ENCODE measurements at regions not wholly inside any gene's neighbourhood (a gene's known extent, or its start where the extent isn't known, plus 50 kb on each side); places are given as distances from the start of the nearest gene placed in this dataset.

DNA sequence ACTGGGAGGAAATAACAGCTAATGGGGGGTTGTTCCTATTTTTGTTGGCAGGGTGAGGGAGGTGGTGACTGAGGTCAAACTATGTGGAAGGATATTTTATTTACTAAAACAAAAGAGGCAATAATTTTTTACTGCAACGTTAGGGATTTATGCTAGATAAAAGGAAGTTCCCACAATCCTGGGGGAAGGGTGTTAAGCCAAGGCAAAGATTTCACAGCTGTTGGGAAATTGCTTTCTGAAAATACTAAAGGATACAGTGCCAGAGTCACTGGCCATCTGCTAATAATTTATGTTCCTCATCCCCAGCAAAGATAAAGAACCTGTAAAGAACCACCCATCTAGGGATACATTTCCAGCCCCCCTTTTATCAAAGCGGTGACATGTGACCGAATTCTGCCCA, 756.0 kb upstream of the RBFOX1 start:
- TF ChIP-seq, protein P1, sequence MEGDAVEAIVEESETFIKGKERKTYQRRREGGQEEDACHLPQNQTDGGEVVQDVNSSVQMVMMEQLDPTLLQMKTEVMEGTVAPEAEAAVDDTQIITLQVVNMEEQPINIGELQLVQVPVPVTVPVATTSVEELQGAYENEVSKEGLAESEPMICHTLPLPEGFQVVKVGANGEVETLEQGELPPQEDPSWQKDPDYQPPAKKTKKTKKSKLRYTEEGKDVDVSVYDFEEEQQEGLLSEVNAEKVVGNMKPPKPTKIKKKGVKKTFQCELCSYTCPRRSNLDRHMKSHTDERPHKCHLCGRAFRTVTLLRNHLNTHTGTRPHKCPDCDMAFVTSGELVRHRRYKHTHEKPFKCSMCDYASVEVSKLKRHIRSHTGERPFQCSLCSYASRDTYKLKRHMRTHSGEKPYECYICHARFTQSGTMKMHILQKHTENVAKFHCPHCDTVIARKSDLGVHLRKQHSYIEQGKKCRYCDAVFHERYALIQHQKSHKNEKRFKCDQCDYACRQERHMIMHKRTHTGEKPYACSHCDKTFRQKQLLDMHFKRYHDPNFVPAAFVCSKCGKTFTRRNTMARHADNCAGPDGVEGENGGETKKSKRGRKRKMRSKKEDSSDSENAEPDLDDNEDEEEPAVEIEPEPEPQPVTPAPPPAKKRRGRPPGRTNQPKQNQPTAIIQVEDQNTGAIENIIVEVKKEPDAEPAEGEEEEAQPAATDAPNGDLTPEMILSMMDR (IDR thresholded peaks at IDR 0.05; ENCODE audit: control extremely low read depth, extremely low read depth) = no peak
- Histone ChIP-seq H3K4me3 (no peak overlapping the region), H3K4me1 (ENCODE audit: control insufficient read depth in 5 of 5, insufficient read depth in 5 of 5, low read length in 5 of 5) (no peaks in the 10 kb centered on the region), H3K9ac (ENCODE audit: insufficient read depth in 1 of 2, low read length in 2 of 2) (no peak overlapping the region), H3K9me3 (ENCODE audit: control insufficient read depth in 4 of 4, insufficient read depth in 3 of 4, low read length in 3 of 4) (no peaks in the 10 kb centered on the region), H3K36me3 (ENCODE audit: control insufficient read depth in 4 of 4, insufficient read depth in 4 of 4, low read length in 4 of 4) (no peaks in the 10 kb centered on the region), H3K27me3 (ENCODE audit: control insufficient read depth in 3 of 3, insufficient read depth in 3 of 3, low read length in 2 of 3) (peaks cover 0 to 15% (median 0%) of the 10 kb centered on the region in 3 donors), H3K27ac (ENCODE audit: low read depth in 1 of 2, low read length in 1 of 2) (no peak overlapping the region)
- 63 to 64% methylated on average over 3 of the region's 3 CpGs for WGBS, 2 donors
- no peak for DNase-seq
- no peak for ATAC-seq (ENCODE audit: insufficient read depth, low FRiP score)

DNA sequence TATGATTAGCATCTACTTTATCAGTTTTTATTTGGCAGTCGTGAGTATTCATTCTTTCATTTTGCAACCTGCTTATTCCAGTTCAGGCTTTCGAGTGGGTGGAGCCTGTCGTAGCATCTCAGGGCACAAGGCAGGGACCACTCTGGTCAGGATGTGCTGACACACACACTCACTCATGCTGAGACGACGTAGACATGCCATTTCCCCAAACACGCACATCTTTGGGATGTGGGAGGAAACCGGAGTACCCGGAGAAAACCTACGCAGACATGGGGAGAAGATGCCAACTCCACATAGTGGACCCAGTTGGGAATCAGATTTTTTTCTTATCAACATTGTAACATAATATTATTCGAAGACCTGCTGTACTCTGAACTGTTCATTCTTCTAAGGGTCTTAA, 756.5 kb upstream of the RBFOX1 start:
- ATAC-seq (ENCODE audit: insufficient read depth, low FRiP score) (no peak), DNase-seq (no peak)
- Histone ChIP-seq H3K4me1 (ENCODE audit: control insufficient read depth in 5 of 5, insufficient read depth in 5 of 5, low read length in 5 of 5) (no peaks in the 10 kb centered on the region), H3K4me3 (no peak overlapping the region), H3K36me3 (ENCODE audit: control insufficient read depth in 4 of 4, insufficient read depth in 4 of 4, low read length in 4 of 4) (no peaks in the 10 kb centered on the region), H3K9me3 (ENCODE audit: control insufficient read depth in 4 of 4, insufficient read depth in 3 of 4, low read length in 3 of 4) (no peaks in the 10 kb centered on the region), H3K27ac (ENCODE audit: low read depth in 1 of 2, low read length in 1 of 2) (no peak overlapping the region), H3K27me3 (ENCODE audit: control insufficient read depth in 3 of 3, insufficient read depth in 3 of 3, low read length in 2 of 3) (peaks cover 0 to 18% (median 0%) of the 10 kb centered on the region in 3 donors), H3K9ac (ENCODE audit: insufficient read depth in 1 of 2, low read length in 2 of 2) (no peak overlapping the region)
- TF ChIP-seq, protein P1 (IDR thresholded peaks at IDR 0.05; ENCODE audit: control extremely low read depth, extremely low read depth) = no peak
- 71 to 73% methylated on average over 10 of the region's 10 CpGs for WGBS, 2 donors

DNA sequence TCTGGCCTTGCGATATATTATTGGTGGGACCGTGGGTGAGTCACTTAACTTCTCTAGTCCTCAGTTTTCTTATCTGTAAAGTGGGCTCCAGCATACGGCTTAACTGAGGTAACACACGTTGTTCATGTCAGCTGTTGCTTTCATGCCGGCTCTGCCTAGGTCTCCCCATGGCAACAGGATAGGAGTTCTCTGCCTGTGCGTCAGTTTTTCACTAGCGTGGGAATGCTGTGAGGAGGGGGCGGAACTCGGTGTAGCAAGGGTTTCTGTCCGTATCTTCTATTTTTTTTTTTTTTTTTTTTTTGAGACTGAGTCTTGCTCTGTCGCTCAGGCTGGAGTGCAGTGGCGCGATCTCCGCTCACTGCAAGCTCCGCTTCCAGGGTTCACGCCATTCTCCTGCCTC, 758.5 kb upstream of the RBFOX1 start:
- DNase-seq = no peak
- H3K4me3 ChIP-seq = no peak overlapping the region
- no peaks in the 10 kb centered on the region for H3K36me3 ChIP-seq (ENCODE audit: control insufficient read depth in 4 of 4, insufficient read depth in 4 of 4, low read length in 4 of 4)
- no peak overlapping the region for H3K27ac ChIP-seq (ENCODE audit: low read depth in 1 of 2, low read length in 1 of 2)
- TF ChIP-seq, protein P1 (IDR thresholded peaks at IDR 0.05; ENCODE audit: control extremely low read depth, extremely low read depth) = no peak
- no peaks in the 10 kb centered on the region for H3K9me3 ChIP-seq (ENCODE audit: control insufficient read depth in 4 of 4, insufficient read depth in 3 of 4, low read length in 3 of 4)
- H3K9ac ChIP-seq (ENCODE audit: insufficient read depth in 1 of 2, low read length in 2 of 2) = no peak overlapping the region
- 84 to 87% methylated on average over 16 of the region's 16 CpGs for WGBS, 2 donors
- no peak for ATAC-seq (ENCODE audit: insufficient read depth, low FRiP score)
- H3K27me3 ChIP-seq (ENCODE audit: control insufficient read depth in 3 of 3, insufficient read depth in 3 of 3, low read length in 2 of 3) = peaks cover 0 to 17% (median 0%) of the 10 kb centered on the region in 3 donors
- no peaks in the 10 kb centered on the region for H3K4me1 ChIP-seq (ENCODE audit: control insufficient read depth in 5 of 5, insufficient read depth in 5 of 5, low read length in 5 of 5)

DNA sequence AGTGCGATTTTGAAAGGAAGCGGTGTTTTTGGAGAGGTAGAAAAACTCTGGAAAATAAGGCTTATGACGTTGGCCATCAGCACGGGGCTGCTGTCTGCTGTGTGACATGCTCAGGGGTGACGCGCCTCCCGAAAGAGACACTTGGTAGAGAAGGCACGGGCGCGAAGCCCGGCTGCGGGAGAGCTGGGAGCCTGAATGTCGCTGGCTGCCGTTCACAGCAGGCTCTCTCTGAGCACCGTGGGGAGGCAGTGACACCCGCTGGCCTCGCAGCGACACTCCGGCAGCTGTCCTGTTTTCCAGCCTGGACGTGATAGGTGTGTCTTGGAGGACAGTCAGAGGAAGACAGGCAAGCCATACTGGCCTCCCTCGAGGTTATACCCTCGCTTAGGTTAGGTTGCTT, 759.1 kb upstream of the RBFOX1 start:
- Histone ChIP-seq H3K9ac (ENCODE audit: insufficient read depth in 1 of 2, low read length in 2 of 2) (no peak overlapping the region), H3K27ac (ENCODE audit: low read depth in 1 of 2, low read length in 1 of 2) (no peak overlapping the region), H3K27me3 (ENCODE audit: control insufficient read depth in 3 of 3, insufficient read depth in 3 of 3, low read length in 2 of 3) (peaks cover 0 to 17% (median 0%) of the 10 kb centered on the region in 3 donors), H3K36me3 (ENCODE audit: control insufficient read depth in 4 of 4, insufficient read depth in 4 of 4, low read length in 4 of 4) (no peaks in the 10 kb centered on the region), H3K9me3 (ENCODE audit: control insufficient read depth in 4 of 4, insufficient read depth in 3 of 4, low read length in 3 of 4) (no peaks in the 10 kb centered on the region), H3K4me3 (no peak overlapping the region), H3K4me1 (ENCODE audit: control insufficient read depth in 5 of 5, insufficient read depth in 5 of 5, low read length in 5 of 5) (no peaks in the 10 kb centered on the region)
- DNase-seq (peak; percentile 1 to 18 (median 12)), ATAC-seq (ENCODE audit: insufficient read depth, low FRiP score) (no peak)
- WGBS, 2 donors = 19% methylated on average over 22 of the region's 22 CpGs
- TF ChIP-seq, protein P1 (IDR thresholded peaks at IDR 0.05; ENCODE audit: control extremely low read depth, extremely low read depth) = no peak

Measured in lung (tissue), 11 donors.